Liver (tissue), 3 donors: ENCODE measurements at regions not wholly inside any gene's neighbourhood (a gene's known extent, or its start where the extent isn't known, plus 50 kb on each side); places are given as distances from the start of the nearest gene placed in this dataset.

Experiments
- CTCF ChIP-seq: fragments of 150-350 bp; IDR thresholded peaks from 2 replicates; pipeline ENCODE4 v1.5.1; 2017; ENCODE audit warnings: improper control_type of control experiment, low read depth, low read length; ENCODE audit not compliant: missing input control
- FOXA1 ChIP-seq: IDR thresholded peaks from 2 replicates; pipeline ENCODE4 v1.6.1; 2016; ENCODE audit warnings: antibody characterized with exemption
- GABPA ChIP-seq, 2 donors: IDR thresholded peaks in 1 of 2; conservative IDR thresholded peaks in 1 of 2; 2 replicates each; pipeline ENCODE4 v1.6.1; 2016; ENCODE audit warnings: antibody characterized with exemption in 2 of 2, mild to moderate bottlenecking in 1 of 2, moderate library complexity in 1 of 2
- HNF4A ChIP-seq, 2 donors: conservative IDR thresholded peaks; 2 replicates each; pipeline ENCODE4 v1.6.1; 2016; ENCODE audit warnings: antibody characterized with exemption in 2 of 2, mild to moderate bottlenecking in 2 of 2
- HNF4G ChIP-seq: IDR thresholded peaks from 2 replicates; pipeline ENCODE4 v1.6.1; 2016; ENCODE audit warnings: antibody characterized with exemption
- MAX ChIP-seq: IDR thresholded peaks from 2 replicates; pipeline ENCODE4 v1.6.1; 2016; ENCODE audit warnings: antibody characterized with exemption
- RAD21 ChIP-seq, 2 donors: IDR thresholded peaks; 2 replicates each; pipeline ENCODE4 v1.6.1; 2016; ENCODE audit warnings: antibody characterized with exemption in 2 of 2, mild to moderate bottlenecking in 2 of 2
- REST ChIP-seq: IDR thresholded peaks from 2 replicates; pipeline ENCODE4 v1.6.1; 2016; ENCODE audit warnings: antibody characterized with exemption, mild to moderate bottlenecking
- RXRA ChIP-seq, 2 donors: IDR thresholded peaks; 2 replicates each; pipeline ENCODE4 v1.6.1; 2017 to 2018; ENCODE audit warnings: antibody characterized with exemption in 2 of 2, mild to moderate bottlenecking in 1 of 2
- donor health status: healthy.
- donor health status: healthy.

GRCh38 chr9:31445357-31445756, 939.1 kb upstream of the ACO1 start:
- no peak for TF ChIP-seq GABPA (IDR thresholded peaks at IDR 0.05 in 1 of 2, conservative IDR thresholded peaks at IDR 0.05 in 1 of 2)
- no peak for TF ChIP-seq HNF4G
- no peak for TF ChIP-seq CTCF
- TF ChIP-seq RAD21 (IDR thresholded peaks at IDR 0.05), result no peak
- TF ChIP-seq RXRA (IDR thresholded peaks at IDR 0.05), result no peak
- no peak for TF ChIP-seq REST
- TF ChIP-seq HNF4A (conservative IDR thresholded peaks at IDR 0.05), result no peak
- TF ChIP-seq MAX, result no peak
- TF ChIP-seq FOXA1, result no peak
